Hepatocyte (in vitro differentiated cells): ENCODE measurements at regions not wholly inside any gene's neighbourhood (a gene's known extent, or its start where the extent isn't known, plus 50 kb on each side); places are given as distances from the start of the nearest gene placed in this dataset.

Source experiments
- DNase-seq: peaks from one replicate; pipeline ENCODE4 v3.0.0-alpha.2; 2016; ENCODE audit warnings: low spot score
- H2AFZ ChIP-seq: fragments of 200-600 bp; sonication (generic); 2 replicates; pipeline ENCODE4 v1.6.0; 2016; ENCODE audit warnings: antibody characterized with exemption, mild to moderate bottlenecking
- H3K27ac ChIP-seq: fragments of 200-600 bp; sonication (generic); 2 replicates; pipeline ENCODE4 v1.5.1; 2016; ENCODE audit warnings: mild to moderate bottlenecking
- H3K27me3 ChIP-seq: fragments of 200-600 bp; sonication (generic); 2 replicates; pipeline ENCODE4 v1.6.1; 2016
- H3K36me3 ChIP-seq: fragments of 200-600 bp; sonication (generic); replicated peaks from 2 replicates; pipeline ENCODE4 v1.5.1; 2016; ENCODE audit warnings: low read depth; ENCODE audit not compliant: insufficient read depth
- H3K4me1 ChIP-seq: fragments of 200-600 bp; sonication (generic); 2 replicates; pipeline ENCODE4 v1.5.1; 2016; ENCODE audit warnings: mild to moderate bottlenecking, moderate library complexity; ENCODE audit not compliant: insufficient read depth
- H3K4me2 ChIP-seq: fragments of 200-600 bp; sonication (generic); 2 replicates; pipeline ENCODE4 v1.6.0; 2016
- H3K4me3 ChIP-seq: fragments of 200-600 bp; sonication (generic); 2 replicates; pipeline ENCODE4 v1.5.1; 2016; ENCODE audit warnings: mild to moderate bottlenecking
- H3K79me2 ChIP-seq: fragments of 200-600 bp; sonication (generic); 2 replicates; pipeline ENCODE4 v1.6.0; 2017; ENCODE audit warnings: mild to moderate bottlenecking
- H3K9me2 ChIP-seq: fragments of 200-600 bp; sonication (generic); replicated peaks from 2 replicates; pipeline ENCODE4 v1.6.0; 2017; ENCODE audit warnings: mild to moderate bottlenecking; ENCODE audit not compliant: insufficient read depth
- H3K9me3 ChIP-seq: fragments of 200-600 bp; sonication (generic); 2 replicates; pipeline ENCODE4 v1.5.1; 2016; ENCODE audit warnings: low read depth, mild to moderate bottlenecking
- H4K20me1 ChIP-seq: fragments of 200-600 bp; sonication (generic); 2 replicates; pipeline ENCODE4 v1.6.0; 2016; ENCODE audit warnings: mild to moderate bottlenecking; ENCODE audit not compliant: insufficient read depth, poor library complexity, severe bottlenecking
- EZH2 ChIP-seq: fragments of 200-600 bp; sonication (generic); IDR thresholded peaks from 2 replicates; pipeline ENCODE4 v1.6.1; 2016; ENCODE audit warnings: antibody characterized with exemption, mild to moderate bottlenecking, borderline replicate concordance
- EZH2phosphoT487 ChIP-seq: fragments of 200-600 bp; sonication (generic); IDR thresholded peaks from one replicate; pipeline ENCODE4 v1.6.1; 2018; ENCODE audit warnings: antibody characterized with exemption, mild to moderate bottlenecking, low read depth, moderate library complexity; ENCODE audit not compliant: unreplicated experiment, severe bottlenecking
- WGBS: methylation state at CpG from one replicate; pipeline ENCODE4 v1.1.6; 2016; ENCODE audit warnings: low lambda C conversion rate; ENCODE audit errors: missing lambda C conversion rate; 5-methylcytosine and 5-hydroxymethylcytosine counted together
- TF ChIP-seq, protein P1 (sequence below): fragments of 200-600 bp; sonication (generic); IDR thresholded peaks from 2 replicates; pipeline ENCODE4 v1.5.1; 2016; ENCODE audit warnings: antibody characterized with exemption, mild to moderate bottlenecking; ENCODE audit not compliant: poor library complexity

- Histone ChIP-seq H3K4me3 (no peak overlapping the region), H3K27ac (no peak overlapping the region), H3K9me3 (no peaks in the 10 kb centered on the region), H2AFZ (no peak overlapping the region), H4K20me1 (no peaks in the 10 kb centered on the region), H3K4me1 (no peaks in the 10 kb centered on the region), H3K79me2 (no peaks in the 10 kb centered on the region), H3K4me2 (no peak overlapping the region), H3K9me2 (no peaks in the 10 kb centered on the region), H3K36me3 (no peaks in the 10 kb centered on the region), H3K27me3 (no peaks in the 10 kb centered on the region)
- DNase-seq: no peak
- TF ChIP-seq EZH2phosphoT487: no peak
- TF ChIP-seq, protein P1, sequence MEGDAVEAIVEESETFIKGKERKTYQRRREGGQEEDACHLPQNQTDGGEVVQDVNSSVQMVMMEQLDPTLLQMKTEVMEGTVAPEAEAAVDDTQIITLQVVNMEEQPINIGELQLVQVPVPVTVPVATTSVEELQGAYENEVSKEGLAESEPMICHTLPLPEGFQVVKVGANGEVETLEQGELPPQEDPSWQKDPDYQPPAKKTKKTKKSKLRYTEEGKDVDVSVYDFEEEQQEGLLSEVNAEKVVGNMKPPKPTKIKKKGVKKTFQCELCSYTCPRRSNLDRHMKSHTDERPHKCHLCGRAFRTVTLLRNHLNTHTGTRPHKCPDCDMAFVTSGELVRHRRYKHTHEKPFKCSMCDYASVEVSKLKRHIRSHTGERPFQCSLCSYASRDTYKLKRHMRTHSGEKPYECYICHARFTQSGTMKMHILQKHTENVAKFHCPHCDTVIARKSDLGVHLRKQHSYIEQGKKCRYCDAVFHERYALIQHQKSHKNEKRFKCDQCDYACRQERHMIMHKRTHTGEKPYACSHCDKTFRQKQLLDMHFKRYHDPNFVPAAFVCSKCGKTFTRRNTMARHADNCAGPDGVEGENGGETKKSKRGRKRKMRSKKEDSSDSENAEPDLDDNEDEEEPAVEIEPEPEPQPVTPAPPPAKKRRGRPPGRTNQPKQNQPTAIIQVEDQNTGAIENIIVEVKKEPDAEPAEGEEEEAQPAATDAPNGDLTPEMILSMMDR: no peak
- TF ChIP-seq EZH2: no peak
- 69% methylated on average over 3 of the region's 3 CpGs for WGBS
These were observed 119.6 kb downstream of the RFC3 start for GRCh38 chr13:33937373-33938098.

- Histone ChIP-seq H3K4me2 (no peak overlapping the region), H3K27me3 (no peaks in the 10 kb centered on the region), H3K9me3 (no peaks in the 10 kb centered on the region), H3K27ac (no peak overlapping the region), H3K9me2 (no peaks in the 10 kb centered on the region), H3K79me2 (no peaks in the 10 kb centered on the region), H3K36me3 (no peaks in the 10 kb centered on the region), H2AFZ (no peak overlapping the region), H3K4me1 (no peaks in the 10 kb centered on the region), H4K20me1 (no peaks in the 10 kb centered on the region), H3K4me3 (no peak overlapping the region)
- TF ChIP-seq, protein P1: no peak
- no peak for TF ChIP-seq EZH2phosphoT487
- no peak for TF ChIP-seq EZH2
- no peak for DNase-seq
- WGBS: 97% methylated on average over 1 of the region's 1 CpG
These were observed 122.3 kb downstream of the RFC3 start for GRCh38 chr13:33940256-33940655.

DNA sequence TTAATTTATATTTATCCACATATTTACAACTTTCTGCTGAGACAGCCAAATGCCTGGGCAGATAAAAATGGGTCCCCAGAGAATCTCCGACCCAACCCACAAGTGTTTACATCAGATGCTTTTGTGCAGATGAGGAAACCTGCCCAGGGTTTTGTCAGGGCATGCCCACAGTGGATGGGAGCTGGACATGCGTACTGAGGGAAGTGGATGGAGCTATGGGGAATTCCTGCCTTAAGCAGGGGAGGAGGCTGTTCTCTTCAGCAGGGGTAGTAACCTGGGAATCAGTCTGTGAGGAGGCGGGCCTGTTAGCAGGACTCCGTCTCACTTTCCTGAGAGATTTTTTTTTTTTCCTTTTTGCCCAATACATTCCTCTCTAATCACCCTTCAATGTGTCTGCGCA, 122.9 kb downstream of the RFC3 start:
- H3K9me2 ChIP-seq: no peaks in the 10 kb centered on the region
- DNase-seq: no peak
- H3K27me3 ChIP-seq: no peaks in the 10 kb centered on the region
- no peaks in the 10 kb centered on the region for H3K36me3 ChIP-seq
- H3K27ac ChIP-seq: no peak overlapping the region
- H3K4me1 ChIP-seq: no peaks in the 10 kb centered on the region
- TF ChIP-seq EZH2 (no peak), EZH2phosphoT487 (no peak)
- TF ChIP-seq, protein P1: no peak
- no peak overlapping the region for H3K4me3 ChIP-seq
- no peak overlapping the region for H2AFZ ChIP-seq
- H3K79me2 ChIP-seq: no peaks in the 10 kb centered on the region
- no peaks in the 10 kb centered on the region for H4K20me1 ChIP-seq
- no peaks in the 10 kb centered on the region for H3K9me3 ChIP-seq
- WGBS: 92% methylated on average over 5 of the region's 5 CpGs
- no peak overlapping the region for H3K4me2 ChIP-seq
